GM20000 (cell line): ENCODE measurements at regions not wholly inside any gene's neighbourhood (a gene's known extent, or its start where the extent isn't known, plus 50 kb on each side); places are given as distances from the start of the nearest gene placed in this dataset.
"Not testable (repeated sequence)": the region's sequence is repeated elsewhere in the genome, so short reads cannot be mapped to it uniquely, and the experiment has no call there.

Experiments
- DNase-seq: peaks from one replicate; pipeline ENCODE4 v3.0.0; 2012; ENCODE audit warnings: low spot score
- TF ChIP-seq, protein P1 (sequence below): IDR thresholded peaks from 2 replicates; pipeline ENCODE4 v1.5.1; 2012; ENCODE audit warnings: mild to moderate bottlenecking, control low read depth; ENCODE audit errors: extremely low read depth, missing control alignments

DNA sequence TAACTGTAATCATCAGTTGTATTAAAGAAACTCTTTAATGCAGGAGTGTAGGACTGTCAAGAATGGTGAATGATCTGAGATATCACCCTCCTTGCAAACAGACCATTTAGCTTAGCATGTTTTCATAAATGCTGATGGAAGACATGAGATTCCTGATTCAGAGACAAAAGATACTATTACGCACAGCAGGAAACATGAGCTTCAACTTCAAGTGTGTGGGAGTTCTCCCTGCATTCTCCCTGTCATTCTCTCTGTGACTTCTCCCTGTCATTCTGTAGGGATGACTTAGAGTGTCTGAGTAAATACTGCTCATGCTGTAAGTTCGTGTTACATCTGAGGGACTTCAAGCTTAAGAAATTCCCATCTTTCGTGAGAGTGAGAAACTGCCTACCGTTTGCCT is 866.0 kb upstream of the PRKX start:
- no peak for DNase-seq
- TF ChIP-seq, protein P1, sequence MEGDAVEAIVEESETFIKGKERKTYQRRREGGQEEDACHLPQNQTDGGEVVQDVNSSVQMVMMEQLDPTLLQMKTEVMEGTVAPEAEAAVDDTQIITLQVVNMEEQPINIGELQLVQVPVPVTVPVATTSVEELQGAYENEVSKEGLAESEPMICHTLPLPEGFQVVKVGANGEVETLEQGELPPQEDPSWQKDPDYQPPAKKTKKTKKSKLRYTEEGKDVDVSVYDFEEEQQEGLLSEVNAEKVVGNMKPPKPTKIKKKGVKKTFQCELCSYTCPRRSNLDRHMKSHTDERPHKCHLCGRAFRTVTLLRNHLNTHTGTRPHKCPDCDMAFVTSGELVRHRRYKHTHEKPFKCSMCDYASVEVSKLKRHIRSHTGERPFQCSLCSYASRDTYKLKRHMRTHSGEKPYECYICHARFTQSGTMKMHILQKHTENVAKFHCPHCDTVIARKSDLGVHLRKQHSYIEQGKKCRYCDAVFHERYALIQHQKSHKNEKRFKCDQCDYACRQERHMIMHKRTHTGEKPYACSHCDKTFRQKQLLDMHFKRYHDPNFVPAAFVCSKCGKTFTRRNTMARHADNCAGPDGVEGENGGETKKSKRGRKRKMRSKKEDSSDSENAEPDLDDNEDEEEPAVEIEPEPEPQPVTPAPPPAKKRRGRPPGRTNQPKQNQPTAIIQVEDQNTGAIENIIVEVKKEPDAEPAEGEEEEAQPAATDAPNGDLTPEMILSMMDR, result no peak

DNA sequence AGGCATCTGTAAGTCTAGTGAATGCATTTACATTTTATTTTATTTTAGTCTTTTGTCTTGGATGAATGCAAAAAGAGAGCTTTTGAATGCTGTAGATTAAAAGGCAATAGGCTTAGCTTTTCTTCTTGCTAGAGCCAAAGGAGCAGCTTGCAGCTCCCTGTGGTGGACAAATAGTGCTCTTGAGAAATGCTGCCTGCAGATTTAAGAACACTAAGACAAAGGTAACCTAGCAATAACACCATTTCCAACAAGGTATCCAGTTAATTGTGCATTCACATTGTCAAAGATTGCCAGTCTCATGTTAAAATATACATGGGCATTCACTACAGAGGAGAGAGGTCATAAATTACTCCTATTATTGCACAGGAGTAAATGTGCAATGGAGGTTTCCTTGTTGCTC is 859.2 kb upstream of the PRKX start:
- no peak for DNase-seq
- TF ChIP-seq, protein P1, result no peak

DNA sequence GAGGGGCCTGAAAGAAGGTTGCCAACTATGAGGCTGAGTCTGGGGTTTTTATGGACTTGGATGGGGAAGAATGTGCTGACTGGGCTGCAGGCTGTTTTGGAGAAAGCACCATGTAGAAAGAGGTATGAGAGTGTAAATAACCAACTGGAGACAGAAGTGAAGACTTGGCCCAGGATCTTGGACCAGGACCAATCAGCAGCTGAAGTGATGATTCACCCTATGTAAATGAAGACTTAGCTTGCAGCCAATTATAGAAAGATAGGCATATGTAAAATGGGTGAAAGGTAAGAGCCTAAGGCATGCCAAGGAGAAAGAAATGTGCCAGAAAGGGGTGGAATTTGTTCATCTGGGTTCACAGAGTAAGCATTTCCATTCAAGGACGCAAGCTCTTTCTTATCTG is 856.7 kb upstream of the PRKX start:
- TF ChIP-seq, protein P1, result no peak

DNA sequence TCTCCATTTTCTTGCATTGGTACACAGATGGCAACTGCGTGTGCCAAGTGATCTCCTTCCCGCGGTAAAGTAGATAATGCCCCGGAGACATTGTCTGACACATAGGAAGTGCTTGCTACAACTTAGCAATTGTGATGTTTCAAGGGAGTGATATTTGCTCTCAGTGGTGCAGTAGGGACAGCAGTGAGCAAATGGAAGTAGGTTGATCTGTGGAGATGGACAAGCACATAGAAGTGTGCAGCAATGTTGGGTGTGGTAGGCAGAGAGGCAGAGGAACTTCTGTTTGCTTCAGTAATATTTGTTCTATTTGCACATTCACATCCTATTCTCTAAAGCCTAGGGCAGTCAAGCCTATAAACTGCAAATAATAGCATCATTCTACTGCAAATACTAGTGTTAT is 846.7 kb upstream of the PRKX start:
- TF ChIP-seq, protein P1, result no peak

More for the DNA sequence above, 856.7 kb upstream of the PRKX start:
- DNase-seq, result no peak

DNA sequence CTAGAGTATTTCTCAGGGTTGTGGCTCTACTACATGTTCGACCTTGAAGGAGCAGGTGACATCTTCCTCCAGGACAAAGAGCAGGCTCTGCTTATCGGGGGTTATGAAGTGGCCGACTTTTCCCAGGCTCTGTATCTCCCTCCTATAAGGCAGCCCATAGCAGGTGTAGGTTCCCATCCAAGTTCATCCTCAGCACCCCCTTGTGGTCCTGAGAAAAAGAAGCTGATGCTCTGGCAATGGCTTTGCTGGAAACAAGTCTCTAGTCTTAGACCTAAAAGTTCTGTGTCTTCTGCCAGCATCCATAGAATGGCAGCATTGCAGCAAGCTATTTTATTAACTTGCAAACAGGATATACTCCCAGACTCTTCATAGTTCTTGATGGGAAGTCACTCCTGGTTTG is 836.6 kb upstream of the PRKX start:
- DNase-seq, result no peak
- TF ChIP-seq, protein P1, result no peak

More for the DNA sequence above, 846.7 kb upstream of the PRKX start:
- no peak for DNase-seq

DNA sequence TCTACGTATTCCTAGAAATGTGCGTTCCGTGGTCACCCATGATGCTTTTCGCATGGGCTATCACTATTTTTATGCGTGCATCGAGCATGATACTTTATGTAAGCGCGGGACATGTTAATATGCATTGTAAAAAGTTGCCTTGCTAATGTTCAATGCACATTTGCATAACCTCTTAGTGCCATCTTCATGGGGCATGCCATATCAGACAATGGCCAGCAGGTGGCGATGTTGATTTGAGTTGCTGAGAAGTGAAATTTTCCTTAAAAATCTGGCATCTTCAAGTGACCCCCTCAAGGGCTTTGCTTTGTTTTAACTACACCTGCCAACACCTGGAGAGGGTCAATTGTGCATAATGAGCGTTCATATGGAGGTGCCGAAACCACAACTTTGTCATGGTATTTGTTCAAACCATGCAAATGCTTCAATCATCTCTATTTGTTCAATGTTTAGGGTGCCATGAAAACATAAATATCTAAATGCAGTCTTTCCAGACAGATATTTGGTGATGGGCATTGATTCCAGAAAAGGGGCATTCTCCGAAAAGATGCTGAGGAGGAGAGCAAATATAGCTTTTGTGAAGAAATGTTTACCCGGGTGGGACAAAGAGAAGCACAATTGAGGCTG is 833.9 kb upstream of the PRKX start:
- TF ChIP-seq, protein P1, result peak; percentile 28
- DNase-seq, result peak; percentile 13

DNA sequence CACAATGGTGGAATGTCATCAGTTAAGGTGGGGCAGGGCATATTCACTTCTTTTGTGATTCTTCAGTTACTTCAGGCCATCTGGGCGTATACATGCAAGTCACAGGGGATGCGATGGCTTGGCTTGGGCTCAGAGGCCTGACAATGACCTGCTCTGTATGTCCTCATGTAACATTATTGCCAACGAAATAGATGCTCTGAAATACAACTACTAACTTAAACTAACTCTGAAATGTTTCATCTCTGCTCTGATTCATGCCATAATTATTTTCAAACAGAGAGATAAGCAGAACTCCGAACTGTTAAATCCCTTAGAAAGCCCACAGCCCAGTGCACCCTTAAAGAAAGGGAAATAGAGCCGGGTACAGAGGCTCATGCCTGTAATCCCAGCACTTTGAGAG is 832.7 kb upstream of the PRKX start:
- not testable (repeated sequence) for DNase-seq

DNA sequence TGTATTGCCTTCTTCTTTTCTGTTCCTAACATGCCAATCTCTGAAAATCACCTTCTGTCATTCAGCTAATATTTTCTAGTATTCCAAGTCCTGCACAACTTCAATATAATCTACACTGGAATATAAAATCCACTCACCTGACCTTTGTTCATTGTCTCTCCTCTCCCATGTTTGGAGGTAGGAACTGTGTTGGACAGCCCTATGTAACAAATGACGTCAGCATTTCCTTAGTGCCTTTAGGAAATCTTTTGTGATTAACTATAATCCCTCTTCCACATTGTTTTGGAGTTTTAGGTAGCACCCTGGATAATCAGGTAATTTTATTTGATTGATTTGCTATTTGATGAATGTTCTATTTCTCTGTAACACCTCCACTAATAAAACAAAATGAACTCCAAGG is 814.8 kb upstream of the PRKX start:
- TF ChIP-seq, protein P1, result no peak
- no peak for DNase-seq
